ENCODE measurements at regions not wholly inside any gene's neighbourhood (a gene's known extent, or its start where the extent isn't known, plus 50 kb on each side); places are given as distances from the start of the nearest gene placed in this dataset.

DNA sequence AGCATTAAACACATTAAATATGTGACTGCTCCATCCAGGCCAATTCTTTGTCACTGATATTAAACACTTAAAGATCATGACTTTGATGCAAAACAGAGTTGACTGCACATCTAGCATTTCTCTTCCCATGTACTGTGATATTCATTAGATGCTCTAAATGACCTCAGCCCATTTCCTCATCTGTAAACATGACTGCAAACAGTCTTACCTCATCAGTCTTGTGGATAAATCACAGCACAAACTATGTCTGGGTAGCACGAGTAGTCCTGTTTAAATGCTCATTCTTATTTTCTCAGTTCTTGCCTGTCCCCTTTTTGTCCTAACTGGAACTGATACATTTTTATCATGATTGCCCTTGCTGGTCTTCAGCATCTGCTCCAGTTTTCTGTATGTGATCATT lies 1974.8 kb upstream of the LRRTM1 start:
- no peak for ATAC-seq
- DNase-seq (ENCODE audit: low spot score), result no peak
- intact Hi-C loops (cut with DNase I), result no loop called here

DNA sequence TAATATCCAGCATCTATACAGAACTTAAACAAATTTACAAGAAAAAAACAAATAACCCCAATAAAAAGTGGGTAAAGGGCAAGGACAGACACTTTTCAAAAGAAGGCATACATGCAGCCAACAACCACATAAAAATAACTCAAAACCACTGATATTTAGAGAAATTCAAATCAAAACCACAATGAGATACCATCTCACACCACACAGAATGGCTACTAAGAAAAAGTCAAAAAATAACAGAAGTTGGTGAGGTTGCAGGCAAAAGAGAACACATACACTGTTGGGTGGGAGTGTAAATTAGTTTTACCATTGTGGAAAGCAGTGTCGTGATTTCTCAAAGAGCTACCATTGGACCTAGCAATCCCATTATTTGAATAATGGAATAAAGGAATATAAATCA lies 1973.9 kb upstream of the LRRTM1 start:
- intact Hi-C loops (cut with DNase I), result no loop called here
- DNase-seq (ENCODE audit: low spot score) (no peak), ATAC-seq (no peak)

DNA sequence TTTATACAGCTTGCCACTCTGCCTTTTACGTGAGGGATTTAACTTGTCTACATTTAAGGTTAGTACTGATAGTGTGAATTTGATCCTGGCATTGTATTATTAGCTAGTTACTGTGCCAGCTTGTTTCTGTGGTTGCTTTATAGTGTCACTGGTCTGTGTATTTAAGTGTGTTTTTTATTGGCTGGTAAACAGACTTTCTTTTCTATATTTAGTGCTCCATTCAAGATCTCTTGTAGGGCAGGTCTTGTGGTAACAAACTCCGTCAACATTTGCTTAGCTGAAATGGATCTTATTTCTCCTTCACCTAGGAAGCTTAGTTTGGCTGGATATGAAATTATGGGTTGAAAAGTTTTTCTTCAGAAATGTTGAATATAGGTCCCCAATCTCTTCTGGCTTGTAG lies 1971.0 kb upstream of the LRRTM1 start:
- ATAC-seq, result no peak
- intact Hi-C loops (cut with DNase I), result no loop called here
- no peak for DNase-seq (ENCODE audit: low spot score)

DNA sequence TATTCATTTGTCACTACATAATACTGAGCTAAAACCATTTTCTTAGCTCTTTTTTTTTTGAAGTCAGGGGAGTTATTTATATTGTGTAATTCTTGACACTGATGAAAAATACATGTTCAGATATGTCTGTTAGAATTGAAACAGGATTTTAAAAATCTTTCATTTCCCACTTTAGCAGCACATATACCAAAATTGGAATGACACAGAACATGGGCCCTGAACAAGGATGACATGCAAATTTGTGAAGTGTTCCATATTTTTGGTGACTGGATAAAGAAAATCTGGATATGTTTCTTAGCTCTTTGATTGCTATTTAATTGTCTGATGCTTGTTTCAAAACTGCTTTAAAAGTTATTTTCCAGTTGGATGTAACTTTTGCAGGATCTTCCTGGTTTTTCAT lies 1963.9 kb upstream of the LRRTM1 start:
- DNase-seq (ENCODE audit: low spot score) (no peak), ATAC-seq (no peak)
- intact Hi-C loops (cut with DNase I), result no loop called here

DNA sequence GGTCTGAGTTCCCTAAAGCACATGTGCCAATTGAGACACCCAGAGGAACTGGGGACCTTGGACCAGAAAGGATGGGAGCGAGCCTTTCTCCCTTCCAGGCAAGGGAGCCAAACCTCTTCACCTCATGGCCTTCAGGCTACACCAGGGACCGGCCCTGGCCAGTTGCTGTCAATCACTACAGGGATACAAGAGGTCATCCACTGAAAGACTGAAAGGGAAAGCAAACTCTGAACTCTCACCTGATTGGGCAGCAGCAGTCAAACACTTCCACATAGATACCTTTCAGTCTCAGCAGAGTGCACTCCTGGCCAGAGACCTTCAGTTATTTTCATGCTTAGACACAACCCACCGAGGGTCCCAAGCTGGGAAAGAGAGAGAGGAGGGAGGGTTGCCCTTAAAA lies 1956.0 kb upstream of the LRRTM1 start:
- DNase-seq (ENCODE audit: low spot score), result no peak
- ATAC-seq, result peak; percentile 22
- intact Hi-C loops (cut with DNase I), result no loop called here

DNA sequence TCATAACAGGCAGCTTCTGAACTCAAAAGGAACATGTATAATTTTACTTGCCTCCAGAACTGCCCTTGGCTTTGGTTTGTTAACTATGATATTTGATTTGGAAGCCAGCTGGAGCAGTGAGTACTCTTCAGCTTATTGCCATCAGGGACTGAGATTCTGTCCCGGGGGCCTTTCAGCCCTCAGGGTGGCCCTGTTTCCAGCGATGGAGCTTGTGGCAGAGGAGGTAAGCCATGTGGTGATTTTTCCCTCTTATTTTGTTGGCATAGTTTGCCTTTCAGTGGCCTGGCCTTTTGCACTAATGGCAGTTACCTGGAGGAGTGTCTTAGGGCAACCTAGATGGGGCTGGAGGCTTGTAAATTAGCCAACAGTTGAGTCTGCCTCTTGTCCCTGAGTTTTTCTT lies 1955.0 kb upstream of the LRRTM1 start:
- intact Hi-C loops (cut with DNase I), result no loop called here
- ATAC-seq, result no peak
- DNase-seq (ENCODE audit: low spot score), result no peak

DNA sequence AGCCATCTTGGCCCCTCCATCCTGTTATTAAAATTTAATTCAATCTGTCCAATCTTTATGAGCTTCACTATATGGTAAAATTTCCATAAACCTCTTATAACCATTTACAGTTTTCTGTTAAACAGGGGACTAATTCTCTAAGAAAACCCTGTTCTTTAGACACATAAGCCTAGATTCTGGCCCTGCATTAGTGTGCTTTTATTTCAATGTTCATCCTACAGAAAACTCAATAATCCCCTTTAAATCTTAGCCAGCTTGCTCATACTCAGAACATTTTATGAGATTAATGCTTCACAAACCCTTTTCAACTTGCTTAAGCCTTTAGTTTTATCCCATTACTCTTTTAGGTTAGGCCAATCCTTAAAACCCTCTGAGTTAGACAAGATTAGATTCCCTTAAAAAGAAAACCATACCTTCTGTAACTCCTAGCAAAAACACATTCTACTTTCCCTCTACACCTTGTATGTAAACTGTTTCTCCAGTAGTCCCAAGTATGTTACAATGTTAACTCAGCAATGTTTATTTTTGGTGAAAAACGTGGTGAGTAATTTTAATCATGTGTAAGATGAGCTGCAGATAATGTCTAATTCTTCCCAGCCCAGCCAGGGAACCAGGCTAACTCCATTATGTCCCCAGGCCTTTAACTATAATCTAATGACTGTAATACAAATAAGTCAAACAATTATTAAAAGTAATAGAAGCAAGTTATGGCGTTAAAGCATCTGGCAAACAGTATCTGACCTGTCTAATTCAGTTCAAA lies 1953.4 kb upstream of the LRRTM1 start:
- ATAC-seq (no peak), DNase-seq (ENCODE audit: low spot score) (no peak)
- intact Hi-C loops (cut with DNase I), result no loop called here

DNA sequence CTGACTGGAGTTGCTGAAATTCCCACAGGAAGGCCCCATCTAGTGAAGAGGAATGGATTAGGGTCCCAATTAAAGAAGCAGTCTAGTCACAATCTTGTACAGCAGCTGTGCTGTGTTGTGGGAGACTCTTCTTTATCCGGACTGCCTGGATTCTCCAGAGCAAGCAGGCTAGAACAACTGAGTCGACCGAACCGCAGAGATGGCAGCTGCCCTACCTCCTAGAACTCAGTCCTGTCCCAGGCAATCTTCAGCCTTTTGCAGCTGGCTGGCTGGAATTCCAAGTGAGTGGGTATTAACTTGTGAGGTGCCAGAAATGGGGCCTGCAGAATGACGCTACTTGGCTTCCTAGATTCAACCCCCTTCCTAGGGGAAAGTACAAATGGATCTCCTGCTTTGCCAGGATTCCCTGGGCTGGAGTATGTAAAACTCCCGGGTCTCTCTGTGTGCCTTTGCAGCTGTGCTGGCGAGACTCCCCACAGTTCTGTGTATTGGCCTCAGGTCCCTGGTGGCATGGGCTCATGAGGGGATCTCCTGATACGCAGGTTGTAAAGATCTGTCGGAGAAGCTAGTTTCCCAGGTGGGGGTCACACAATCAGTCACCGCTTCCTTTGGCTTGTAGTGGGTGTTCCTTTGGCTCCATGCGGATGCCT lies 1952.6 kb upstream of the LRRTM1 start:
- intact Hi-C loops (cut with DNase I), result no loop called here
- no peak for ATAC-seq
- no peak for DNase-seq (ENCODE audit: low spot score)

DNA sequence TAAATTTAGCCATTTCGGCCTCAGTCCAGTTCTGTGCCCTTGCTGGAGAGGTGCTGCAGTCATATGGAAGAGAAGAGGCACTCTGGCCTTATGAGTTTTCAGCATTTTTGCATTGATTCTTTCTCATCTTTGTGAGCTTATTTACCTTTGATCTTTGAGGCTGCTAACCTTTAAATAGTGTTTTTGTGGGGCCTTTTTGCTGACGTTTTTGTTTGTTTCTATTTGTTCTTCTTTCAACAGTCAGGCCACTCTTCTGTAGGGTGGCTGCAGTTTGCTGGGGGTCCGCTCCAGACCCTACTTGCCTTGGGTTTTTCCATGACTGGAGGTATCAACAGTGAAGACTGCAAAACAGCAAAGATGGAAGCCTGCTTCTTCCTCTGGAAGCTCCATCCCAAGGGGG lies 1951.7 kb upstream of the LRRTM1 start:
- DNase-seq (ENCODE audit: low spot score), result no peak
- intact Hi-C loops (cut with DNase I), result no loop called here
- ATAC-seq, result no peak

DNA sequence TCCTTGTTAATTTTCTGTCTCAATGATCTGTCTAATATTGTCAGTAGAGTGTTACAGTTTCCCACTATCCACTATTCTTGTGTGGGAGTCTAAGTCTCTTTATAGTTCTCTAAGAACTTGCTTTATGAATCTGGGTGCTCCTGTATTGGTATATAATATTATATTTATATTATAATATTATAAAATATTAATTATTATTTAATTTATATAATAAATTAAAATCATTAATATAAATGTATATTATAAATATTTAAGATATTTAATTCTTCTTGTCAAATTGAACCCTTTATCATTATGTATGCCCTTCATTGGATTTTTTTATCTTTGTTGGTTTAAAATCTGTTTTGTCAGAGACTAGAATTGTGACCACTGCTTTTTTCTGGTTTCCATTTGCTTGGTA lies 1950.2 kb upstream of the LRRTM1 start:
- DNase-seq (ENCODE audit: low spot score) (no peak), ATAC-seq (no peak)
- intact Hi-C loops (cut with DNase I), result no loop called here

DNA sequence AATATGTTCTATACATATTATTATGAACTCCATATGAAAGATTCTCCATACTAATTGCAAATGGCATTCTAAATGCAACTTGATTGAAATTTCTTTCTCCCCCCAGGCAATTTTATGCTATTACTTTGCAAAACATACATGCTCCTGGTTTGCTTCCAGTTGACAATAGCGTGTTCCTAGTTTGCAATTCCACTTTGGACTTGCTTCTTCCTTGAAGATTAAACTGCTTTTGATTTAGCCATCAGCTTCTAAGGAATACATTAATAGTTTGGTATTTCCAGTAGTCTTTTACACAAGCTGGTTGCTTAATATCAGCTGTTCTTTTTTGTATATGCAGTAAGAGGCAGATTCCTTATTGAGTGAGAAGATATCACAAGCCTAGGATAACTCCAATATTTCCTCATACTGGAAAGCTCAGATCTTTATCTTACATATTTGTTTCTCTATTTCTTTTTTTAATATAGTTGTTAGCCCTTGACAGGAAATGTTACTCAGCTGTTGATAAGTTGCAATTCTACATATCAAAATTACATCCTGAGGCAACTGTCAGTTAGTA lies 1941.7 kb upstream of the LRRTM1 start:
- DNase-seq (ENCODE audit: low spot score) (no peak), ATAC-seq (no peak)
- intact Hi-C loops (cut with DNase I), result loop anchor here (2.0 kb wide), 1 partner anchor 77 kb away; no protein-coding TSS in a partner anchor

DNA sequence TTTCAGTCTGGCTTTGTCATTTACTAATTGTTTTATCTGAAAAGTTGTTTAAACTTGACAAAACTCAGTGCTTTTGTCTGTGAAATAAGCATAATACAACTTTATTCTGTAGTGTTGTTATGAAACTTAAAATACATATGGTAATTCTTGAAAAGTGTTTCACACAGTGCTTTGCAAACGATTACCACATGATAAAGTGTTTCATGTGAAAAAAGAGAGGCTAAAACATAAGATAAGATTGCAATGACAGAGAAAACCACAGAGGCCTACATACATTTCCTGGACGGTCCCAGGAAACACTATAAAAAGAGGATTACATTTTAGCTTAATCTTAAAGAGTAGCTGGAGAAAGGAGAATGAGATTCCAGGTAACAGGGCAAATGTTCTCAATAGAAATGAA lies 1934.6 kb upstream of the LRRTM1 start:
- intact Hi-C loops (cut with DNase I), result no loop called here
- ATAC-seq (no peak), DNase-seq (ENCODE audit: low spot score) (no peak)

DNA sequence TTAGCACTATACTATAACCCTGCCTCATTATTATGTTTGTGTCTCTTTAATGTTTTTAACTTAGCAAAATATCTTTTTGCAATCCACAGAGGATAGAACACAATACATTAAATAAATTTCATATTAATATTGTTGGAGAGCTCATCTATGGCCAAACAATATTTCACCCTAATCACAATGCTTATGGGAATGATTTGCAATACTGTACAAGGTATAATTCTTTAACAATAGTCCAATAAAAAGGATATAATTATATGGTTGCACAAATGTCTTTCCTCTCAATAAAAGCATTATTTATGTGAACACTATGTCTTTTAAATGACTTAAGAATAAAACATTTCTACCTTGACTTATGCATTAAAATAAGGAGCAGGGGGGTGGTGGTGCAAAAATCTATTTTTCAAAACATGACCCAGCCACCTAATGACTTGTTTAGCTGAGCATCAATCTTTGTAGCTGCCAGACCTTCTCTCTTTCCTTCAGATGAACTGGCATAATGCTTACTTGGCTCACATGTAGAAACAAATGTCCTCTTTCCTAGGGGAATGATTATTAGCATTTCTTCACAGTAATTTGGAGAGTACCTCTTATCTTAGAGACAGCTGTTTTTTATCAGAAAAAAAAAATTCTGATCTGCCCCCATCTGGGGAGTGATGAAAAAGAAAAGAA lies 1933.6 kb upstream of the LRRTM1 start:
- DNase-seq (ENCODE audit: low spot score), result no peak
- intact Hi-C loops (cut with DNase I), result no loop called here
- ATAC-seq, result no peak

DNA sequence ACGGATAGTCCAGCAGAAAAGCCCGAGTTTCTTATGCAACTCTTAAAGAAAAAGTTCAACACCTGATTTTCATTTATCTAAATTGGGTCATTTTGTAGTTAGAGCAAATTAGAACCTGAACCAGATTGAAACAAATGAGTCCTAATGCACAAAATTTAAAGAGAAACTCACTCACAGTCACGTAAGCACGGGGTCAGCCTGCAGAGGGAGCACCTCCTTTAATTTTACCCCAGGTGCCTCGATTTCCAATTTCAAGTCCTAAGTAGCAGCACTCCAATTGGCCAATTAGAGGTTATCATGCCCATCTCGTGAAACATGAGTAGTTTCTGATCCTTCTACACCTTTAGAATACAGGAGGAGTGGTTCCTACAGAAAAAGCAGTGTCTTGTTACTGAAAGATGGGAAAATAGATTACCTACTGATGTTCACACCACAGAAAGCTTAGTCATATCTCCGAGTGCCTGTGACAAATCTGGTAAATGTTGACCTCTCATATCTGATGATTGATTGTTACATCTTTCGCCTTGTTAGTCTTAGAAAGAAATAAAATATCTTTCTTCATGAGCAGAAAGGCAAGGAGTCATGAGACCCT lies 1929.8 kb upstream of the LRRTM1 start:
- intact Hi-C loops (cut with DNase I), result no loop called here
- ATAC-seq (no peak), DNase-seq (ENCODE audit: low spot score) (no peak)

DNA sequence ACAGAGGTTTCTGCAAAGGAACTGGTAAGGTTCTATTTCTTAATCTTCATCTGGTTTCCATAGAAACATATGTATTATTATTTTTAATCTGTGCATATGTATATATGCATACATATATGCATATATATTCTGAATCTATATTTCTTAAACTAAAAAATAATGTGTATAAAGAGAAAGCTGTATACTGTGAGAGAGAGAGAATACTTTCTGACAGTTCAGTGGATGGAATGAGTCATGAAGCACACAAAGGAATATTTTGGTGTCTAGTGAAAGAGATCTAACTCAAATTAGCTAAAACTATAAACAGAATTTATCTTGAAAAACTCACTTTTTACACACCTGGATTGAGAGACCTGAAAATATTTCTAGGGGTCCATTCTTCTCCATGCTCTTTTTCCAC lies 1929.3 kb upstream of the LRRTM1 start:
- intact Hi-C loops (cut with DNase I), result no loop called here
- ATAC-seq (no peak), DNase-seq (ENCODE audit: low spot score) (no peak)

DNA sequence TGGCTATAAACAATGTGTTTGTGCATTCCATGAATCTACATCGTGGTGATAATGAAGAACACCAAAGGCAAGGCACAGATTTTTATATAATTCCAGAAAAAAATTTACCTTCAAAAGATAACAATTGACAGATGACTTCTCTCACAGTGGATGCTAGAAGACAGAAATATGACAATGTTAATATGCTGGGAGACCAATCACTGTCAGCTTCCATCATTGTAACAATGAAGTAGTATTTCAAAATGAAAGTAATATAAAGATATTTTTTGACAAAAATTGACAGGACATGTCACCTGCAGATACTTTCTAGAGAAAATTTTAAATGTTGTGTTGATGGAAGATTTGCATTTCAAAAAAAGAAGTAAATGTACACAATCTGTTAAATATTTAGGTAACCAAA lies 1925.9 kb upstream of the LRRTM1 start:
- intact Hi-C loops (cut with DNase I), result no loop called here
- DNase-seq (ENCODE audit: low spot score), result no peak
- ATAC-seq, result no peak

DNA sequence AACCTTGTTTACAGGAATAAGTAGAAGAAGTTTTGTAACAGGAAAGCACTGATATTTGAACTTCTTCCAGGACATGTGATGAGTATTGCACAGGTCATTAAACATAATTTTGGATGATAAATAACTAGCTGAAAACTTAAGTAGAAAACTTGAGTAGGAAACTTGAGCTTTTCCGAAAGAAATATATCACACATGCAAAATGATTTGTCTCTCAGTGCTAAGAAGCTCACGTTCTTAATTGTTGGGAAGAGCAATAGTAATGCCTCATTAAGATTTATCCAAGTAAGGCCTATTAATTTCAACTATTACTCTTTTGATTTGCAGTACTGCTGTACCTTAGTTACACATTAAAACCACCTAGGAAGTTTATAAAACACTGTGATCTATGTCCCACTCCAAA lies 1921.9 kb upstream of the LRRTM1 start:
- no peak for ATAC-seq
- DNase-seq (ENCODE audit: low spot score), result no peak
- intact Hi-C loops (cut with DNase I), result no loop called here

DNA sequence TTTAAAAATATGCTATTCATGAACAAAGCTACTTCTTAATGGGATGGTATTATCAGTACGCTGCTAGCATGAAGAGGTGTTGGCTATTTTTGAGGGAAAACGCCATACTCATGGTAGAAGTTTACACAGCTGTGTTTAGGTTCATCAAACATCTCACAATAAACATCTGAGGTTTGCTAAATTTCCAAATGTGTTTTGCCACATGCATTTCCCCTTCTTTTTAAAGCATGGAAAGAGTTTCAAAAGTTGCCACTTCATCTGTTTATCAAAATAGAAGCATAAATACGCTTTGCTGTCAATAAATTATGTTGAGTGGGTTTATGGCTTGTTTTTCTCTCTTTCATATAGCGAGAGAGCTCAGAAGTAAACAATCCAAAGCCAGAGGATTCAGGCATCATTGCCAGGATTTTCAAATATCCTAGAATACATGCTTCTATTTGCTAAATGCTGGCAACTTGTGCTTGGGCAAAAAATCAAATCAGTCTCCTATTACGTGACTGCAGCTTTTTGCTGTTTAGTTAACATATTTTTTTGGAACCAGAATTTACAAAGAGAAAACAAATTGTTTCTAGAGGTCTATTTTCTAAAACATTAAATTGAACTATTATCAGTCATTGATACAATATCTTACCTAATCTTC lies 1919.9 kb upstream of the LRRTM1 start:
- no peak for DNase-seq (ENCODE audit: low spot score)
- no peak for ATAC-seq
- intact Hi-C loops (cut with DNase I), result no loop called here

DNA sequence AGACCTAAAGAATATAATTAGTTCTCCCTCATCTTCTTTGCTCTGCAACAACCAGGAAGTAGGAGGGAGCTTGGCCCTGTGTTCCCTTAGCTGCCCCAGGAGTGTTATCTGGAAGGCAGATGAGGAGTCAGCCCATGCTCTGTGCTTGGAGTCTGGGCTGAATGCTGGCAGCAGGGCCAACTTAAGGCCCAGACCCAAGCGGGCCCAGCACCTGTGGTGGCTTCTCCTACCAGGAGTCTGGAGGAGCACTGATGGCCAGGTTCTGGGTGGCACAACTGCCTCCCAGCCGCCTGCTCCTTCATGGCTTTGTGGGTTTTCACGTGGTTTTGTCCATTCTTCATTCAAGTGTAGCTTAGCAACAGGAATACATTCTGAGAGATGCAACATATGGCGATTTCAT lies 1910.7 kb upstream of the LRRTM1 start:
- ATAC-seq, result no peak
- DNase-seq (ENCODE audit: low spot score), result no peak
- intact Hi-C loops (cut with DNase I), result no loop called here

DNA sequence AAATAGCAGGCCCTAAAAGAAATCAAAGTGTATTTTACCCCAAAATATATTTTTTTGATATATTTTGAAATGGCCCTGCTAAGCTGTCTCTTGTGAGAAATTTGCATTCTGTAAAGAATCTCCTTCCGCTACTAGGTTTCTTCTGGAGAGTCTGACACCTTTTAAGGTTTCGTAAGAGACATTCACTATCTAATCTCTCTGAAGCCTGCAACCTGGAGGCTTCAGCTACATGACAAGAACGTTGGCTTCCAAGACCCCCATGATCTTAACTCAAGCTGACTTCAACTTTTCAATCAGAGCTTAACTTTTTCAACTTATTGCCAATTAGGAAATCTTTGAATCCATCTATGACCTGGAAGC lies 1894.9 kb upstream of the LRRTM1 start:
- intact Hi-C loops (cut with DNase I), result no loop called here
- ATAC-seq (no peak), DNase-seq (ENCODE audit: low spot score) (no peak)
